Mammary epithelial cell (primary cell): ENCODE measurements at regions not wholly inside any gene's neighbourhood (a gene's known extent, or its start where the extent isn't known, plus 50 kb on each side); places are given as distances from the start of the nearest gene placed in this dataset.

Experiments used
- CTCF ChIP-seq, 2 donors: IDR thresholded peaks in 1 of 2; conservative IDR thresholded peaks in 1 of 2; 2 replicates each; pipeline ENCODE4 v1.5.1; 2011 to 2012; ENCODE audit warnings: inconsistent platforms in 2 of 2, low read length in 2 of 2, mild to moderate bottlenecking in 2 of 2, control low read depth in 1 of 2, low read depth in 1 of 2; ENCODE audit not compliant: insufficient read depth in 1 of 2; ENCODE audit errors: extremely low read depth in 1 of 2
- EZH2 ChIP-seq: IDR thresholded peaks from 2 replicates; pipeline ENCODE4 v1.6.1; 2012; ENCODE audit warnings: low read length, inconsistent platforms, borderline replicate concordance

GRCh38 chr4:104418286-104418685, 76.4 kb downstream of the CXXC4 start:
- no peak for TF ChIP-seq CTCF (conservative IDR thresholded peaks at IDR 0.05 in 1 of 2, IDR thresholded peaks at IDR 0.05 in 1 of 2; ENCODE audit: extremely low read depth in 1 of 2, insufficient read depth in 1 of 2, low read depth in 1 of 2, low read length in 2 of 2)
- no peak for TF ChIP-seq EZH2
